SK-N-SH (cell line): ENCODE measurements at regions not wholly inside any gene's neighbourhood (a gene's known extent, or its start where the extent isn't known, plus 50 kb on each side); places are given as distances from the start of the nearest gene placed in this dataset.

ENCODE experiments used
- EP300 ChIP-seq, 2 experiments: IDR thresholded peaks; 2 replicates each; pipeline versions ENCODE4 v1.4.0 to v1.6.1; 2012; ENCODE audit warnings: borderline replicate concordance in 1 of 2, low read depth in 1 of 2, low read length in 1 of 2
- GATA2 ChIP-seq: sonication (generic); formaldehyde crosslinking; IDR thresholded peaks from 2 replicates; pipeline ENCODE4 v1.5.0; 2020; ENCODE audit warnings: mild to moderate bottlenecking, missing genetic modification reagents
- MXI1 ChIP-seq: IDR thresholded peaks from 2 replicates; pipeline ENCODE4 v1.6.1; 2012; ENCODE audit warnings: mild to moderate bottlenecking, low read depth, low read length, improper control_type of control experiment
- TF ChIP-seq, protein P1 (sequence below): fragments of 200-600 bp; sonication (generic); IDR thresholded peaks from 2 replicates; pipeline ENCODE4 v1.6.1; 2017; ENCODE audit warnings: antibody characterized with exemption, mild to moderate bottlenecking, moderate library complexity
- TF ChIP-seq, protein P2 (sequence below): fragments of 150-350 bp; IDR thresholded peaks from 2 replicates; pipeline ENCODE4 v1.6.1; 2017; ENCODE audit warnings: antibody characterized with exemption, low read length, low read depth, borderline replicate concordance

DNA sequence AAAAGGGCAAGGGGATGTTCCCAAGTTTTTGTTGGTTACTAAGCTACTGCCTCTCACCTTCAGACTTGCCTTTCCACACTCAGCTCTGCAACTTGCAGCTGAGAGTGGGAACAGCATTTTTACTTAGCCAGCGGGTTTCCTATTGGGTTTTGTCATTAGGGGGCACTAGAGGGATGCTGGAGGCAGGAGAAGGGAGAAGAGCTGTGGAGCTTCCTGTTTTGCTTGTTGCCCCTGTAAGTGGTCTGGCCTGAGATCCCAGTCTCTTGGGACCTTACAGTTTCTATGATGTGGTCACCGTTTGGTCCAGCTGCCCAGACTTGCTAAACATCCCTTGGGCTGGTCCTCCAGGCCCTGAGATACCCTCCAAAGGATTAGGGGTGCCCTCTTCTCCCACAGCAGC, 209.6 kb upstream of the NLRP1 start:
- TF ChIP-seq, protein P1, sequence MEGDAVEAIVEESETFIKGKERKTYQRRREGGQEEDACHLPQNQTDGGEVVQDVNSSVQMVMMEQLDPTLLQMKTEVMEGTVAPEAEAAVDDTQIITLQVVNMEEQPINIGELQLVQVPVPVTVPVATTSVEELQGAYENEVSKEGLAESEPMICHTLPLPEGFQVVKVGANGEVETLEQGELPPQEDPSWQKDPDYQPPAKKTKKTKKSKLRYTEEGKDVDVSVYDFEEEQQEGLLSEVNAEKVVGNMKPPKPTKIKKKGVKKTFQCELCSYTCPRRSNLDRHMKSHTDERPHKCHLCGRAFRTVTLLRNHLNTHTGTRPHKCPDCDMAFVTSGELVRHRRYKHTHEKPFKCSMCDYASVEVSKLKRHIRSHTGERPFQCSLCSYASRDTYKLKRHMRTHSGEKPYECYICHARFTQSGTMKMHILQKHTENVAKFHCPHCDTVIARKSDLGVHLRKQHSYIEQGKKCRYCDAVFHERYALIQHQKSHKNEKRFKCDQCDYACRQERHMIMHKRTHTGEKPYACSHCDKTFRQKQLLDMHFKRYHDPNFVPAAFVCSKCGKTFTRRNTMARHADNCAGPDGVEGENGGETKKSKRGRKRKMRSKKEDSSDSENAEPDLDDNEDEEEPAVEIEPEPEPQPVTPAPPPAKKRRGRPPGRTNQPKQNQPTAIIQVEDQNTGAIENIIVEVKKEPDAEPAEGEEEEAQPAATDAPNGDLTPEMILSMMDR = no peak
- TF ChIP-seq EP300 (IDR thresholded peaks at IDR 0.05; ENCODE audit: borderline replicate concordance in 1 of 2, low read depth in 1 of 2, low read length in 1 of 2) (no peak), GATA2 (no peak), MXI1 (no peak)
- TF ChIP-seq, protein P2, sequence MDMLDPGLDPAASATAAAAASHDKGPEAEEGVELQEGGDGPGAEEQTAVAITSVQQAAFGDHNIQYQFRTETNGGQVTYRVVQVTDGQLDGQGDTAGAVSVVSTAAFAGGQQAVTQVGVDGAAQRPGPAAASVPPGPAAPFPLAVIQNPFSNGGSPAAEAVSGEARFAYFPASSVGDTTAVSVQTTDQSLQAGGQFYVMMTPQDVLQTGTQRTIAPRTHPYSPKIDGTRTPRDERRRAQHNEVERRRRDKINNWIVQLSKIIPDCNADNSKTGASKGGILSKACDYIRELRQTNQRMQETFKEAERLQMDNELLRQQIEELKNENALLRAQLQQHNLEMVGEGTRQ = no peak
